Activated naive CD8-positive, alpha-beta T cell treated with anti-CD3 and anti-CD28 coated beads, Interleukin-2, amount 10 ng/mL, durations not matched to agents 7 days and 5 days (primary cell): ENCODE measurements at regions not wholly inside any gene's neighbourhood (a gene's known extent, or its start where the extent isn't known, plus 50 kb on each side); places are given as distances from the start of the nearest gene placed in this dataset.
"Not testable (repeated sequence)": the region's sequence is repeated elsewhere in the genome, so short reads cannot be mapped to it uniquely, and the experiment has no call there.

ENCODE experiments used
- ATAC-seq: fragments of 150-1000 bp; cut with Tn5 transposase; one replicate; pipeline ENCODE4 v1.10.0; 2021; ENCODE audit warnings: low read depth, moderate library complexity
- POLR2A ChIA-PET: fragments of 350-600 bp; sonication (Branson Sonifier 250); formaldehyde crosslinking; loops from one replicate; lab custom pipeline; 2021; ENCODE audit warnings: antibody characterized with exemption; lab: Charles Lee
- DNase-seq: peaks from one replicate; pipeline ENCODE4 v3.0.0; 2021
- H3K27ac Mint-ChIP-seq: one replicate; pipeline ENCODE4 v1.8.0; 2022; ENCODE audit warnings: mild to moderate bottlenecking, mixed read lengths
- H3K27me3 Mint-ChIP-seq: one replicate; pipeline ENCODE4 v1.8.0; 2022; ENCODE audit warnings: mild to moderate bottlenecking, moderate library complexity, mixed read lengths
- H3K36me3 Mint-ChIP-seq: one replicate; pipeline ENCODE4 v1.8.0; 2021; ENCODE audit warnings: mild to moderate bottlenecking, mixed read lengths
- H3K4me1 Mint-ChIP-seq: one replicate; pipeline ENCODE4 v1.8.0; 2021; ENCODE audit warnings: mixed read lengths
- H3K4me3 Mint-ChIP-seq: one replicate; pipeline ENCODE4 v1.8.0; 2022; ENCODE audit warnings: mild to moderate bottlenecking, moderate library complexity, mixed read lengths
- H3K9me3 Mint-ChIP-seq: one replicate; pipeline ENCODE4 v1.8.0; 2021; ENCODE audit warnings: mixed read lengths

GRCh38 chr3:159249472-159250174 is 447.8 kb downstream of the MFSD1 start:
- Mint-ChIP-seq H3K9me3 (peaks cover 9% of the 10 kb centered on the region), H3K4me1 (no peaks in the 10 kb centered on the region), H3K27me3 (no peaks in the 10 kb centered on the region), H3K27ac (no peak overlapping the region), H3K36me3 (peaks cover 2% of the 10 kb centered on the region), H3K4me3 (no peak overlapping the region)
- POLR2A ChIA-PET: no interaction called here
- ATAC-seq (no peak), DNase-seq (no peak)

- peaks cover 9% of the 10 kb centered on the region for H3K9me3 Mint-ChIP-seq
Measured at GRCh38 chr3:159250961-159251360, 449.1 kb downstream of the MFSD1 start.

DNA sequence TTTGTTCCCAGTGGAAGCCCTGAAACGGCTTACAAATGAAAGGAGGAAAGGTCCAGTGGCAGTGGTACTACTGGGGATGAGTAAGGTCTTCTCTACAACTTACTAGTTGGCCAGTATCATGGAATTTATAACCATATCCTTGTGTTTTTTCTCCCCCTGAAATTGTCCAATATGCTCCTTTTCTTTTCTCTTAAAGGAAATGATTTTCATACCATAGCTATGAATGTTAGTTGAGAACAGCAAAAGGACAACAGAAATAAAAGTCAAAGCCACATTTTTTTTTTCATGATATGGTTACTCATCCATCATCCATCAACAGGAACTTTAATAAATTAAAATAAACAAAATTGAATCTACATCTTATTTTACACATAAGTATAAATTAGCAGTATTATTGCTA is 450.4 kb downstream of the MFSD1 start:
- no peak for DNase-seq
- Mint-ChIP-seq H3K36me3 (peaks cover 2% of the 10 kb centered on the region), H3K27me3 (peaks cover 1% of the 10 kb centered on the region), H3K9me3 (peaks cover 9% of the 10 kb centered on the region), H3K4me1 (no peaks in the 10 kb centered on the region), H3K4me3 (no peak overlapping the region), H3K27ac (no peak overlapping the region)
- no peak for ATAC-seq
- POLR2A ChIA-PET: no interaction called here

More at GRCh38 chr3:159250961-159251360, 449.1 kb downstream of the MFSD1 start:
- DNase-seq: no peak
- H3K36me3 Mint-ChIP-seq: peaks cover 2% of the 10 kb centered on the region
- no peak overlapping the region for H3K4me3 Mint-ChIP-seq
- ATAC-seq: no peak
- H3K27me3 Mint-ChIP-seq: no peaks in the 10 kb centered on the region
- POLR2A ChIA-PET: no interaction called here
- no peak overlapping the region for H3K27ac Mint-ChIP-seq
- H3K4me1 Mint-ChIP-seq: no peaks in the 10 kb centered on the region

GRCh38 chr3:159252772-159253384 is 451.0 kb downstream of the MFSD1 start:
- peaks cover 9% of the 10 kb centered on the region for H3K9me3 Mint-ChIP-seq
- H3K27ac Mint-ChIP-seq: no peak overlapping the region
- ATAC-seq (no peak), DNase-seq (no peak)
- H3K27me3 Mint-ChIP-seq: peaks cover 4% of the 10 kb centered on the region
- H3K4me3 Mint-ChIP-seq: no peak overlapping the region
- POLR2A ChIA-PET: no interaction called here
- H3K4me1 Mint-ChIP-seq: no peaks in the 10 kb centered on the region
- peaks cover 2% of the 10 kb centered on the region for H3K36me3 Mint-ChIP-seq

DNA sequence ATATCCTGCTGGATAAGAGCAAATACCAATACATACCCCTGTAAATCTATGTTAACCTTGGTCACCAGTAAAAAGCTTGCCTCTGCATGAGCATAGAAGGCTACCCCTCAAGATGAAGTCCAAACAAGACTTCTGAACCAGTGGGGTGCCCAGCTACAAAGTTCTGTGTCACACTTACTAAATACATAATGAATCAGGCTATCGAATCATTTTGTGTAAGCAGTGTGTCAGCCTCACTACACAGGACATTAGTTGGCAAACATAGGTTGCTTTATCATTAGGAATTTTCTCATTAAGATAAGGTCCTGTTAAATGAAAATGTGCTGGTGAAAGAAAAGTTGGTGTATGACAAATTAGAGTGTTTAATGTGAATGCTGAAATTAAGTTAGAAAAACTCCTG is 452.0 kb downstream of the MFSD1 start:
- H3K27ac Mint-ChIP-seq: no peak overlapping the region
- H3K36me3 Mint-ChIP-seq: peaks cover 2% of the 10 kb centered on the region
- peaks cover 5% of the 10 kb centered on the region for H3K27me3 Mint-ChIP-seq
- H3K4me1 Mint-ChIP-seq: no peaks in the 10 kb centered on the region
- POLR2A ChIA-PET: no interaction called here
- ATAC-seq (no peak), DNase-seq (no peak)
- H3K4me3 Mint-ChIP-seq: no peak overlapping the region
- H3K9me3 Mint-ChIP-seq: peaks cover 9% of the 10 kb centered on the region

GRCh38 chr3:159257954-159258353 is 456.1 kb downstream of the MFSD1 start:
- ATAC-seq (no peak), DNase-seq (no peak)
- H3K4me1 Mint-ChIP-seq: no peaks in the 10 kb centered on the region
- peaks cover 5% of the 10 kb centered on the region for H3K9me3 Mint-ChIP-seq
- H3K27me3 Mint-ChIP-seq: peaks cover 6% of the 10 kb centered on the region
- H3K36me3 Mint-ChIP-seq: peaks cover under 1% of the 10 kb centered on the region
- H3K27ac Mint-ChIP-seq: no peak overlapping the region
- POLR2A ChIA-PET: no interaction called here
- H3K4me3 Mint-ChIP-seq: no peak overlapping the region

DNA sequence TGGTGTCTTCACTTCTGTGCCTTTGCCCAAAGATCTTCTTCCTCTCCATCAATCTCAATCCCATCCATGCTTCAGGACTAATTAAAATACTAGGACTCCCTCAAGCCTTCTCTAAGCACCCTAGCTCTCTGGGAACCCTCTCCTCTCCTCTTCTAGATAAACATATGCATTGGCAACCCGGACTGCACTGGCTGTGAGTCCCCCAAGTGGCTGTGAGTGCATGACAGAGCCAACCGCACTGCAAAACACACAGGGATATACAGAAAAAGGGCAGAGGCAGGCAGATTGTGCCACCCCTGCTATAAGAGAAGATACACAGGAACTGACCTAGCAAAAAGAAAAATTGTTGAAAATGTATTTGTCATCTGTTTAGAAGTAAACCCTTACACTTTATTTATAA is 457.1 kb downstream of the MFSD1 start:
- Mint-ChIP-seq H3K4me1 (no peaks in the 10 kb centered on the region), H3K36me3 (no peaks in the 10 kb centered on the region), H3K4me3 (no peak overlapping the region), H3K27ac (no peak overlapping the region), H3K9me3 (no peaks in the 10 kb centered on the region), H3K27me3 (peaks cover 6% of the 10 kb centered on the region)
- ATAC-seq: no peak
- POLR2A ChIA-PET: no interaction called here
- no peak for DNase-seq

GRCh38 chr3:159260049-159260662 is 458.3 kb downstream of the MFSD1 start:
- DNase-seq (no peak), ATAC-seq (no peak)
- peaks cover 6% of the 10 kb centered on the region for H3K27me3 Mint-ChIP-seq
- H3K27ac Mint-ChIP-seq: no peak overlapping the region
- POLR2A ChIA-PET: interaction anchor here (0.6 kb wide), 1 partner anchor 465 kb away, joined by 3 read pairs; no protein-coding TSS in a partner anchor
- H3K4me1 Mint-ChIP-seq: no peaks in the 10 kb centered on the region
- no peaks in the 10 kb centered on the region for H3K9me3 Mint-ChIP-seq
- no peaks in the 10 kb centered on the region for H3K36me3 Mint-ChIP-seq
- H3K4me3 Mint-ChIP-seq: no peak overlapping the region

GRCh38 chr3:159261333-159261732 is 459.5 kb downstream of the MFSD1 start:
- POLR2A ChIA-PET, H3K36me3 Mint-ChIP-seq, DNase-seq, H3K4me1 Mint-ChIP-seq, H3K4me3 Mint-ChIP-seq, H3K9me3 Mint-ChIP-seq, H3K27me3 Mint-ChIP-seq, ATAC-seq, H3K27ac Mint-ChIP-seq: not testable (repeated sequence)

- peaks cover under 1% of the 10 kb centered on the region for H3K27me3 Mint-ChIP-seq
- H3K4me1 Mint-ChIP-seq: no peaks in the 10 kb centered on the region
- no peak for DNase-seq
- no peak overlapping the region for H3K4me3 Mint-ChIP-seq
- no peaks in the 10 kb centered on the region for H3K36me3 Mint-ChIP-seq
- no peak for ATAC-seq
- POLR2A ChIA-PET: no interaction called here
- H3K27ac Mint-ChIP-seq: no peak overlapping the region
- H3K9me3 Mint-ChIP-seq: no peaks in the 10 kb centered on the region
Measured at GRCh38 chr3:159263750-159264553, 462.1 kb downstream of the MFSD1 start.

- H3K27me3 Mint-ChIP-seq: no peaks in the 10 kb centered on the region
- ATAC-seq (no peak), DNase-seq (no peak)
- H3K9me3 Mint-ChIP-seq: no peaks in the 10 kb centered on the region
- H3K36me3 Mint-ChIP-seq: no peaks in the 10 kb centered on the region
- POLR2A ChIA-PET: no interaction called here
- H3K4me3 Mint-ChIP-seq: no peak overlapping the region
- no peaks in the 10 kb centered on the region for H3K4me1 Mint-ChIP-seq
- H3K27ac Mint-ChIP-seq: no peak overlapping the region
Measured at GRCh38 chr3:159265705-159266104, 463.9 kb downstream of the MFSD1 start.

- no peaks in the 10 kb centered on the region for H3K36me3 Mint-ChIP-seq
- H3K27me3 Mint-ChIP-seq: no peaks in the 10 kb centered on the region
Measured at GRCh38 chr3:159266779-159267178, 464.9 kb downstream of the MFSD1 start.

DNA sequence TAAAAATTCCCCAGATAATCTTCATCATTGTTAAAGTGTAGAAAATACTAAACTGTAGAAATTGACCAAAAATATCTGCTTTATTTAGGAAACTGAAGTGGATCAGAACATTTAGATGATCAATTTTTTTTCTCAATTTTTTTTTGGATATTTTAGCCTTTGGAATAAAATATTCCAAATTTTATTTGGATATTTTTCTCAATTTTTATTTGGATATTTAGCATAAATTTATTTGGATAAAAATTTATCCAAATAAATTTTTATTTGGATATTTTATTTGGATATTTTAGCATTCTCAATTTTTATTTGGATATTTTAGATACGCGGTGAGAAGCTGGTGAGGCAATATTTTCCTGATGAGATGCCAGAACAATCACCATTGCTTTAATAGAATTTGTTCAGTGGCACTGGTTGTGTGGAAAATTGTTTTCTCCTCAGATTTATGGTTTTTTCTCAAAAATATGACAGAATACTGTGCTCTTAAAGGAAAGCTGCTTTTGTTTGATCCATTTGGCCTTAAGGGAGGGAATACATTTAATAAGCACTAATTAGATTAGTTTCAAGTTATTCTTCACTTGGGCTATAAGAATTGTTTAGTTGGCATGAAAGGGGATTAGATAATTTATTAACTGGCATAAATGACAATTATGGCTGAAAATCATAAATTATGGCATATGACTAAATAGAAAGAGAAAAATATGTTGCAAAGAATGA is 470.1 kb downstream of the MFSD1 start:
- no peaks in the 10 kb centered on the region for H3K27me3 Mint-ChIP-seq
- no peaks in the 10 kb centered on the region for H3K36me3 Mint-ChIP-seq
- H3K4me3 Mint-ChIP-seq: no peak overlapping the region
- H3K9me3 Mint-ChIP-seq: no peaks in the 10 kb centered on the region
- no peaks in the 10 kb centered on the region for H3K4me1 Mint-ChIP-seq
- DNase-seq (no peak), ATAC-seq (no peak)
- POLR2A ChIA-PET: no interaction called here
- no peak overlapping the region for H3K27ac Mint-ChIP-seq

More at GRCh38 chr3:159266779-159267178, 464.9 kb downstream of the MFSD1 start:
- Mint-ChIP-seq H3K9me3 (no peaks in the 10 kb centered on the region), H3K27ac (no peak overlapping the region), H3K4me1 (no peaks in the 10 kb centered on the region), H3K4me3 (no peak overlapping the region)
- ATAC-seq (no peak), DNase-seq (no peak)
- POLR2A ChIA-PET: no interaction called here
